HG03159 (cell line): ENCODE measurements at regions not wholly inside any gene's neighbourhood (a gene's known extent, or its start where the extent isn't known, plus 50 kb on each side); places are given as distances from the start of the nearest gene placed in this dataset.
"Not testable (repeated sequence)": the region's sequence is repeated elsewhere in the genome, so short reads cannot be mapped to it uniquely, and the experiment has no call there.

Experiments
- ATAC-seq: cut with Tn5 transposase; IDR thresholded peaks from one replicate; pipeline ENCODE4 v1.9.1; 2021; ENCODE audit warnings: mild to moderate bottlenecking, moderate library complexity; ENCODE audit not compliant: unreplicated experiment

- ATAC-seq: no peak
These were observed 69.7 kb downstream of the GLYATL1 start for GRCh38 chr11:59008947-59009346.

GRCh38 chr11:59009661-59010060 is 70.4 kb downstream of the GLYATL1 start:
- ATAC-seq: peak; percentile 67

- ATAC-seq: no peak
These were observed 71.4 kb downstream of the GLYATL1 start for GRCh38 chr11:59010708-59011107.

- ATAC-seq: no peak
These were observed 72.5 kb downstream of the GLYATL1 start for GRCh38 chr11:59011655-59012397.

GRCh38 chr11:59012398-59013265 is 73.3 kb downstream of the GLYATL1 start:
- ATAC-seq: no peak

GRCh38 chr11:59025097-59025496 is 61.0 kb upstream of the GLYATL1B start:
- no peak for ATAC-seq

GRCh38 chr11:59028105-59028504 is 58.0 kb upstream of the GLYATL1B start:
- ATAC-seq: no peak

GRCh38 chr11:59029366-59029889 is 56.7 kb upstream of the GLYATL1B start:
- ATAC-seq: no peak

GRCh38 chr11:59030037-59030436 is 56.1 kb upstream of the GLYATL1B start:
- no peak for ATAC-seq

- ATAC-seq: not testable (repeated sequence)
These were observed 54.4 kb upstream of the GLYATL1B start for GRCh38 chr11:59031746-59032145.
